WTC11 (cell line): ENCODE measurements at regions not wholly inside any gene's neighbourhood (a gene's known extent, or its start where the extent isn't known, plus 50 kb on each side); places are given as distances from the start of the nearest gene placed in this dataset.

Source experiments
- FOXK1 ChIP-seq: sonication (generic); formaldehyde crosslinking; IDR thresholded peaks from 2 replicates; pipeline ENCODE4 v1.8.0; 2022; ENCODE audit warnings: mild to moderate bottlenecking, moderate library complexity, missing genetic modification reagents
- FOXP1 ChIP-seq: sonication (generic); formaldehyde crosslinking; IDR thresholded peaks from 2 replicates; pipeline ENCODE4 v1.8.0; 2022; ENCODE audit warnings: missing genetic modification reagents, mild to moderate bottlenecking, moderate library complexity, borderline replicate concordance
- KAT7 ChIP-seq: sonication (generic); formaldehyde crosslinking; IDR thresholded peaks from 2 replicates; pipeline ENCODE4 v1.8.1; 2023; ENCODE audit warnings: missing genetic modification reagents, mild to moderate bottlenecking, borderline replicate concordance
- NR3C1 ChIP-seq: sonication (generic); formaldehyde crosslinking; conservative IDR thresholded peaks from 2 replicates; pipeline ENCODE4 v1.8.1; 2023; ENCODE audit warnings: low read depth, mild to moderate bottlenecking, missing genetic modification reagents
- TEAD4 ChIP-seq: sonication (generic); formaldehyde crosslinking; IDR thresholded peaks from 2 replicates; pipeline ENCODE4 v1.8.0; 2022; ENCODE audit warnings: mild to moderate bottlenecking, missing genetic modification reagents
- ZBTB21 ChIP-seq: sonication (generic); formaldehyde crosslinking; IDR thresholded peaks from 2 replicates; pipeline ENCODE4 v1.8.1; 2023; ENCODE audit warnings: mild to moderate bottlenecking, missing genetic modification reagents, borderline replicate concordance
- ZNF138 ChIP-seq: sonication (generic); formaldehyde crosslinking; conservative IDR thresholded peaks from 2 replicates; pipeline ENCODE4 v1.8.1; 2022; ENCODE audit warnings: mild to moderate bottlenecking, moderate library complexity, missing genetic modification reagents
- ZNF263 ChIP-seq: sonication (generic); formaldehyde crosslinking; IDR thresholded peaks from 2 replicates; pipeline ENCODE4 v1.8.1; 2022; ENCODE audit warnings: low read depth, mild to moderate bottlenecking, moderate library complexity, missing genetic modification reagents
- TF ChIP-seq, protein P1 (sequence below): sonication (generic); formaldehyde crosslinking; IDR thresholded peaks from 2 replicates; pipeline ENCODE4 v1.8.0; 2022; ENCODE audit warnings: mild to moderate bottlenecking, missing genetic modification reagents
- TF ChIP-seq, protein P2 (sequence below): sonication (generic); formaldehyde crosslinking; IDR thresholded peaks from 2 replicates; pipeline ENCODE4 v1.8.1; 2023; ENCODE audit warnings: mild to moderate bottlenecking, moderate library complexity, missing genetic modification reagents
- TF ChIP-seq, protein P3 (sequence below): sonication (generic); formaldehyde crosslinking; IDR thresholded peaks from 2 replicates; pipeline ENCODE4 v1.8.0; 2022; ENCODE audit warnings: mild to moderate bottlenecking, missing genetic modification reagents
- TF ChIP-seq, protein P4 (sequence below): fragments of 200-600 bp; IDR thresholded peaks from 2 replicates; pipeline ENCODE4 v1.8.0; 2022; ENCODE audit warnings: antibody characterized with exemption
- TF ChIP-seq, protein P5 (sequence below): sonication (generic); formaldehyde crosslinking; IDR thresholded peaks from 2 replicates; pipeline ENCODE4 v1.8.1; 2022; ENCODE audit warnings: low read depth, mild to moderate bottlenecking, moderate library complexity, missing genetic modification reagents, borderline replicate concordance

DNA sequence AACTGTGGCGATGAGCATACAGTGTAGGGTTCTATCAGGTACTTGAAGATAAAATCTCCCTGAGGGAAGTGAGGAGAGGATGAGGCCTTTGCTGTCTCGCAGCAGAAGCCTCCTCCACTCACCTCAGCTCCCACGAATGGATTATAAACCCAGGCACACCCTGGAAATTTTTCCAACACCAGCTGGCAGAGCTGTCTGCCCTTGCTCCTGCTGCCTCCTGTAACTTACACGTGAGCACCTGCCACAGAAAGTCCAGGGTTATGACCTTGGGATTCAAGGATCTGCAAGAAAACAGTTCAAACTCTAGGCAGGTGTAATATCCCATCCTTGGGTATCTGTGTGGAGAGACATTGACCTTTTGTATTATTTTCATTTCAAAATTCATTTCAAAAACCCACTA lies 70.9 kb upstream of the MYO16 start:
- TF ChIP-seq, protein P1, sequence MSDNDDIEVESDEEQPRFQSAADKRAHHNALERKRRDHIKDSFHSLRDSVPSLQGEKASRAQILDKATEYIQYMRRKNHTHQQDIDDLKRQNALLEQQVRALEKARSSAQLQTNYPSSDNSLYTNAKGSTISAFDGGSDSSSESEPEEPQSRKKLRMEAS (CRISPR knock-in tag): no peak
- TF ChIP-seq, protein P2, sequence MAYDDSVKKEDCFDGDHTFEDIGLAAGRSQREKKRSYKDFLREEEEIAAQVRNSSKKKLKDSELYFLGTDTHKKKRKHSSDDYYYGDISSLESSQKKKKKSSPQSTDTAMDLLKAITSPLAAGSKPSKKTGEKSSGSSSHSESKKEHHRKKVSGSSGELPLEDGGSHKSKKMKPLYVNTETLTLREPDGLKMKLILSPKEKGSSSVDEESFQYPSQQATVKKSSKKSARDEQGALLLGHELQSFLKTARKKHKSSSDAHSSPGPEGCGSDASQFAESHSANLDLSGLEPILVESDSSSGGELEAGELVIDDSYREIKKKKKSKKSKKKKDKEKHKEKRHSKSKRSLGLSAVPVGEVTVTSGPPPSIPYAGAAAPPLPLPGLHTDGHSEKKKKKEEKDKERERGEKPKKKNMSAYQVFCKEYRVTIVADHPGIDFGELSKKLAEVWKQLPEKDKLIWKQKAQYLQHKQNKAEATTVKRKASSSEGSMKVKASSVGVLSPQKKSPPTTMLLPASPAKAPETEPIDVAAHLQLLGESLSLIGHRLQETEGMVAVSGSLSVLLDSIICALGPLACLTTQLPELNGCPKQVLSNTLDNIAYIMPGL: no peak
- TF ChIP-seq, protein P3, sequence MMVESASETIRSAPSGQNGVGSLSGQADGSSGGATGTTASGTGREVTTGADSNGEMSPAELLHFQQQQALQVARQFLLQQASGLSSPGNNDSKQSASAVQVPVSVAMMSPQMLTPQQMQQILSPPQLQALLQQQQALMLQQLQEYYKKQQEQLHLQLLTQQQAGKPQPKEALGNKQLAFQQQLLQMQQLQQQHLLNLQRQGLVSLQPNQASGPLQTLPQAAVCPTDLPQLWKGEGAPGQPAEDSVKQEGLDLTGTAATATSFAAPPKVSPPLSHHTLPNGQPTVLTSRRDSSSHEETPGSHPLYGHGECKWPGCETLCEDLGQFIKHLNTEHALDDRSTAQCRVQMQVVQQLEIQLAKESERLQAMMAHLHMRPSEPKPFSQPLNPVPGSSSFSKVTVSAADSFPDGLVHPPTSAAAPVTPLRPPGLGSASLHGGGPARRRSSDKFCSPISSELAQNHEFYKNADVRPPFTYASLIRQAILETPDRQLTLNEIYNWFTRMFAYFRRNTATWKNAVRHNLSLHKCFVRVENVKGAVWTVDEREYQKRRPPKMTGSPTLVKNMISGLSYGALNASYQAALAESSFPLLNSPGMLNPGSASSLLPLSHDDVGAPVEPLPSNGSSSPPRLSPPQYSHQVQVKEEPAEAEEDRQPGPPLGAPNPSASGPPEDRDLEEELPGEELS (CRISPR knock-in tag): no peak
- TF ChIP-seq, protein P4, sequence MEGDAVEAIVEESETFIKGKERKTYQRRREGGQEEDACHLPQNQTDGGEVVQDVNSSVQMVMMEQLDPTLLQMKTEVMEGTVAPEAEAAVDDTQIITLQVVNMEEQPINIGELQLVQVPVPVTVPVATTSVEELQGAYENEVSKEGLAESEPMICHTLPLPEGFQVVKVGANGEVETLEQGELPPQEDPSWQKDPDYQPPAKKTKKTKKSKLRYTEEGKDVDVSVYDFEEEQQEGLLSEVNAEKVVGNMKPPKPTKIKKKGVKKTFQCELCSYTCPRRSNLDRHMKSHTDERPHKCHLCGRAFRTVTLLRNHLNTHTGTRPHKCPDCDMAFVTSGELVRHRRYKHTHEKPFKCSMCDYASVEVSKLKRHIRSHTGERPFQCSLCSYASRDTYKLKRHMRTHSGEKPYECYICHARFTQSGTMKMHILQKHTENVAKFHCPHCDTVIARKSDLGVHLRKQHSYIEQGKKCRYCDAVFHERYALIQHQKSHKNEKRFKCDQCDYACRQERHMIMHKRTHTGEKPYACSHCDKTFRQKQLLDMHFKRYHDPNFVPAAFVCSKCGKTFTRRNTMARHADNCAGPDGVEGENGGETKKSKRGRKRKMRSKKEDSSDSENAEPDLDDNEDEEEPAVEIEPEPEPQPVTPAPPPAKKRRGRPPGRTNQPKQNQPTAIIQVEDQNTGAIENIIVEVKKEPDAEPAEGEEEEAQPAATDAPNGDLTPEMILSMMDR: no peak
- TF ChIP-seq FOXP1 (CRISPR knock-in tag) (no peak), FOXK1 (CRISPR knock-in tag) (no peak), KAT7 (no peak), TEAD4 (no peak), ZNF138 (CRISPR knock-in tag) (no peak), NR3C1 (CRISPR knock-in tag) (no peak), ZNF263 (no peak), ZBTB21 (CRISPR knock-in tag) (no peak)
- TF ChIP-seq, protein P5, sequence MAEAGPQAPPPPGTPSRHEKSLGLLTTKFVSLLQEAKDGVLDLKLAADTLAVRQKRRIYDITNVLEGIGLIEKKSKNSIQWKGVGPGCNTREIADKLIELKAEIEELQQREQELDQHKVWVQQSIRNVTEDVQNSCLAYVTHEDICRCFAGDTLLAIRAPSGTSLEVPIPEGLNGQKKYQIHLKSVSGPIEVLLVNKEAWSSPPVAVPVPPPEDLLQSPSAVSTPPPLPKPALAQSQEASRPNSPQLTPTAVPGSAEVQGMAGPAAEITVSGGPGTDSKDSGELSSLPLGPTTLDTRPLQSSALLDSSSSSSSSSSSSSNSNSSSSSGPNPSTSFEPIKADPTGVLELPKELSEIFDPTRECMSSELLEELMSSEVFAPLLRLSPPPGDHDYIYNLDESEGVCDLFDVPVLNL (CRISPR knock-in tag): no peak
